ENCODE measurements at regions not wholly inside any gene's neighbourhood (a gene's known extent, or its start where the extent isn't known, plus 50 kb on each side); places are given as distances from the start of the nearest gene placed in this dataset.

DNA sequence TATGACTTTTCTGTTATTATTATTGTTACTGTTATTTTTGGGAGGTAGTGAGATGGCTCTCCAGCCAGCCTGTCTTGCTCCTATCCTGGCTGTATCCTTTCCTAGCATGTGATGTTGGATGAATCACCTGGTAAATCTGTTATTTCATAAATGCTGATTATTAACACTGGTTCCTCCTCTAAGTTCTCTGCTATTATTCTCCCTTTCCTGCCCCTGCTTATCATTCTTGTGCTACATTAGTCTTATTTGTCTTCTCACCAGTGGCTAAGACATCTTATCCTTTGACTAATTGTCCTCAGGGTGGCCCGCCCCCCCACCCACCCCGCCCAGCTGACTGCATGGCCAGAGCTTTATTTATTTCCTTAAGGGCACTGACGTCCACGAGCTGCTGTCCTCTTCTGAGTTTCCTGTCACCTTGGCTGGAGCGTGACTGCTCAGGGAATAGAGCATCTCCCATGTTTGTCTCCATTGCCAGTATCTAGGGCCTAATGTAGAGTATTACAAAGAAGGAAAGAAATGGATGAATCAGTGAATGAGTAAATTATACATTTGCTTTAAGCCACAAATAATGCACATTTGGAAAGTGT lies 110.1 kb upstream of the KLF6 start:
- TF ChIP-seq EP300 (IDR thresholded peaks at IDR 0.05; ENCODE audit: low read depth) (no peak), CTCF (IDR thresholded peaks at IDR 0.05) (no peak), POLR2AphosphoS5 (IDR thresholded peaks at IDR 0.05) (no peak), POLR2A (IDR thresholded peaks at IDR 0.05) (no peak)
